Erythroblast (primary cell): ENCODE measurements at regions not wholly inside any gene's neighbourhood (a gene's known extent, or its start where the extent isn't known, plus 50 kb on each side); places are given as distances from the start of the nearest gene placed in this dataset.

Experiments used
- GATA1 ChIP-seq: IDR thresholded peaks from 2 replicates; pipeline ENCODE4 v1.6.1; 2011; ENCODE audit warnings: low read depth, mild to moderate bottlenecking, control low read depth, low read length, moderate library complexity
- POLR2A ChIP-seq: IDR thresholded peaks from 2 replicates; pipeline ENCODE4 v1.6.1; 2011; ENCODE audit warnings: mild to moderate bottlenecking, low read length

GRCh38 chrX:10042055-10042454 lies 74.9 kb downstream of the CLDN34 start:
- TF ChIP-seq POLR2A, result no peak
- no peak for TF ChIP-seq GATA1
